ENCODE measurements at regions not wholly inside any gene's neighbourhood (a gene's known extent, or its start where the extent isn't known, plus 50 kb on each side); places are given as distances from the start of the nearest gene placed in this dataset.
"Not testable (repeated sequence)": the region's sequence is repeated elsewhere in the genome, so short reads cannot be mapped to it uniquely, and the experiment has no call there.

- DNase-seq, result no peak
These were observed 83.2 kb upstream of the CHST15 start for GRCh38 chr10:124176349-124177179.

DNA sequence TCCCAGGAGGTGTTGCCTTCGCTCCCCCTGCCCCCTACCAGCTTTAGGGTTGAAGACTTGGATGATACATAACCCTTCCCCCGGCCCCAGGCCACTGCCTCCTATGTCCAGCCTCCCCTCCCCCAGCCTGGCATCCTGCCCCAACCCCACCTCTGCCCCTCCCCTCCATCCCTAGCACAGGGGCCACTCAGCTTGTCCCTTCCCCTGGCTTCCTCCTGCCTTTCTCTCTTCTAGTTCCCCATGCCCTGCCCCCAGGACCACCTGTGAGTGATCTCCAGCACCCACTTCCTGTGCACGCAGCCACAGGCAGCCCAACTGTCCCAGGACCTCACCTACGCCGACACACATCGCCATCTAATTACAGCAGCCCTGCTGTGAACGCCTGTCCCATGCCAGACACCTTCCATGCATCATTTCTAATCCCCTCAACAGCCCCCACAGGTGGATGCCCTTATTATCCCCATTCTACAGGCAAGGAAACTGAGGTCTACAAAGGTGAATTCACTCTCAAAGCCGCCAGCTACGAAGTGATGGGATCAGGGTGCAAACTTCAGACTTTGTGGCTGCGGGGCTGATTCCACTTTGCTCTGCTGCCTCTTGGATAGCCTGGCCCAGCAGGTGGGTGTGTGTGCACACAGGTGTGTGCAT is 82.4 kb upstream of the CHST15 start:
- DNase-seq, result no peak

- DNase-seq, result no peak
These were observed 81.6 kb upstream of the CHST15 start for GRCh38 chr10:124174673-124175645.

GRCh38 chr10:124174071-124174566 is 80.7 kb upstream of the CHST15 start:
- no peak for DNase-seq

GRCh38 chr10:124173298-124173900 is 80.0 kb upstream of the CHST15 start:
- no peak for DNase-seq

DNA sequence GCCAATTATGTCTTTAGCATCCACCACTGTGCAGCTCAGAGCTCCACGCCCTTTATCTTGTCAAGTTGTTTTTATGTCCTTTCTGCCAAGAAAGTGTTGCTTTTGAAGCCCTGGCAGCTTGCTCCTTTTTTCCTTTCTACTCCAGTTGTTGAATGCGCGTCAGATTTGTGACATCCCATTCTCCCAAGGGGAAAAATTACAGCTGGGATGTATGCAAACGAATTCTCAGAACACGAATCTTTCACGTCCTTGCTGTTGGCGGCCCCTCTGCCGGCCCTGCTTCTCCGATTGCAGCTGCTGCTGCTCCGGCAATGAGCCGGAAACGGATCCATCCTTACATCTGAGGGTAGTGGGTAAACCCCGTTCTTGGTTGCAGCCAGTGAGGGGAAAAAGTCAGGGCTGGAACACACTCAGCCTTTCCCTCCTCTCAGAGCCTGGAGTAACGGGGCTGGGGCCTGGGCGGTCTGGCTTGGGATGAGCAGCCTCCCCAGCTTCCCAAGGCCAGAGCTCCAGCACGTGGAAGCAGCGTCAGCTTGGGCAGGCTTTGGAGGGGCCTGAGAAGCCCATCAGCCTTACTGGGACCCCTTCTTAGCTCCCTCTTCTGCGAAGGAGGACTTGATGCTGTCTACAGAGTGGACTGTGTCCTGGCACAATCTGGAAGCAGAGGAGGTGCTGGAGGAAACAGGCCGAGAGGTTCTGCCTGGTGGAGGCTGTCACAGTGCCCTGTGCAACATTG is 79.0 kb upstream of the CHST15 start:
- no peak for DNase-seq

DNA sequence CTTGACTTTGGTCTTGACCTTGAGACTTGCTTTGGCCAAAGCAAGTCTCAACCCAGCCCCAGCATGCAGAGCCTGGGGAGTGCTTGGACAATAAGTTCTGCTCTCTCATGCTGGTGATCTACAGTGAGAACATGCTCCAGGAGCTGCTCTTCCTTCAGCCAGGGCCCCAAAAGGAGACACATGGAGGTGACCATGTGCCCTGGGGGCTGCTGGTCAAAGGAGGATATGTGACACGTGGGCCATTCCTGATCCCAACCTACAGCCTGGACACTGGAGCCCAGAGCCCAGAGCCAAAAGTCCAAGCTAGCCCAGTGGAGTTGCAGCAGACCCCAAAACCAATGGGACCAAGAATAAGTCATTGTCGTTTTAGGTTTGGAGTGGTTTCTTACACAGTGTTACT is 78.2 kb upstream of the CHST15 start:
- no peak for DNase-seq

DNA sequence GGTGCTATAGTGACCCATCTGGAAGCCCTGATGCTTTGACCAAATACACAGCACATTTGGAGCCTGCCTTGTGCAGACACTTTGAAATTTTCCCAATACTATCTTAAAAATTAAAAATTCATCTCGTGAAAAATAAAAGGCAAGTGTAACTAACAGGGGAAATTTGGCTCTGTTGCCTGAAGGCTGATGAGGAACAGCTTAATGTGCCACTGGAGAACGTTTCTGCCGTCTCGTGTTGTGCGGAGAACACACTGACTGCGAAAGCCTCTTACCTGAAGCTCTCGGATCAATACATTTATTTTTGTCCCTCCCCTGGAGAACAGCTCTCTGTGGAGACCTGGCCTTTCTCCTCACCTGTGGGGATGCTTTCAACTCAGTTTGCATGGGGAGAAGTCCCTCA is 77.2 kb upstream of the CHST15 start:
- DNase-seq, result no peak

DNA sequence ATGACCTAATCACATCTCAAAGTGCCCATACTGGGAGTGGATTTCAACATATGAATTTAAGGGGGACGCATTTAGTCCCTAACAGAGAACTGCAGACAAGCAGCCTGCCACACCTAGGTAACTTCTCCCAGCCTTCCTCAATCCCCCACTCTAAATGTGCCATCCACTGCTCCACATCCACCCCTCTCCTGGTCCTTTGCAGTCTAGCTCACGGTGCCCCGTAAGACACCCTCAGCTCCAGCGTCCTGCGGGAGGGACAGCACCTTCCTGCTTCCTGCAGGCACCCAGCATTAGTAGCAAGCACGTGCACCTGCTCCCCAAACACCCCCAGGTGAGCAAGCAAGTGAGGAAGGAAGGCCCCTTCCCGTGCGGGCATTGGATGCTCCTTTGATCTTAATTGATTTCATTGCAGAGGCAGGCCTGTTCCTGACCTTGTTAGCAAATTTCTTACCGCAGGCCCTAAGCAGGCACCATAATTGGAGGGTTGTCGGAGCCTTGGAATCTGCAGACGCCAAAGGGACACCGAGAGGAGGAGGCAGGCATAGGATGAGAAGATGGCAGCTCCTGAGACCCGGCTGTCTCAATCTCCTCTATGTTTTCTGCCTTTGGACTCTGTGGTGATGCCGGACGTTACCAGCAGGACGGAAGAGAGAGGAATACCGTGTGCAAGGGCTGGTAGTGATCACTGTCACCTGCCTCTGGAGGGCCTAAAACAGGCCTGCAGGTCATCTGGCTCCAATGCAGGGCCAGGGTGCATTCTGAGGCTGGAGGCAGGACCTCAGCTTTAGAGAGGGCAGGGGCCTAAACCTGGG is 75.8 kb upstream of the CHST15 start:
- no peak for DNase-seq

DNA sequence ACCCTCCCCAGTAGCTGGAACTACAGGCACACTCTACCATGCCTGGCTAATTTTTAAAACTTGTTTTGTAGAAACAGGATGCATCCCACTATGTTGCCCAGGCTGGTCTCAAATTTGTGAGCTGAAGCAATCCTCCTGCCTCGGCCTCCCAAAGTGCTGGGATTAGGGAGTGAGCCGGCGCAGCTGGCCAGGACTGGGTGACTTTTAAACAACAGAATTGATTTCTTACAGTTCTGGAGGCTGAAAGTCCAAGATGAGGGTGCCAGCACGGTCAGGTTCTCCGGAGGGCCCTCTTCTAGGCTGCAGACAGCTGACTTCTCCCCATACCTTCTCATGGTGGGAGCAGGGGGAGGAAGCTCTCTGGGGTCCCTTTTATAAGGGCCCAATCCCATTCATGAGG is 75.2 kb upstream of the CHST15 start:
- no peak for DNase-seq

GRCh38 chr10:124167925-124168324 is 74.5 kb upstream of the CHST15 start:
- not testable (repeated sequence) for DNase-seq

DNA sequence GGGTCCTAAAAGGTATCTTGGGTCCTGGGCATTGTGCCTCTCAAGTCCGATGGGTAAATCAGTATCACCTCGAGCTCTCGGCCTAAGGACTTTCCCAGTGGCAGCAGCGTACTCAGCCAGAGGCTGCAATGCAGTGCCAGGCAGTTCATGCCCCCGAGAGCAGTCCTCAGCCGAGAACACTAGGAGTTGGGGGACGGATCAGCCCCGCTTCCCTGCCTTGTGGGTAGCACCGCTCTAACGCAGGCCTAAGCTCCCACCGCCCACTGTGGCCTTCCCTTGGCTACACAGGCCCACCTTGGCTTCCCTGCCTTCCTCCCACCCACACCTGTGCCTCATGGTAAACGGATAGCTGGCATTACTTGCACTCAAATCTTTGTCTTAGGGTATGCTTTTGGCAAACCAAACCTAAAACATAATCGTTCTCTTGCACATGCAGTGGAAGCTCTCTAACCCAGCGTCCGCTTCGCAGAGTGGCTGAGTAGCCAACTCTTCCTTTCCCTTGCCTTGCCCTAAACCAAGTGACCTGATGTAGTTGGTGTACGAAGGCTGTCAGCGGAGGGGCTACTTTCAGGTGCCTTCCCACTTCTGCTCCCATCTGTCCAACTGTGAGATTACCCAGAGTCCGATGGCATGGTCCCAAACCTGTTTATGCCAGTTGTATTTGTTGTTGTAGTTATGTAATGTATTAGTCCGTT is 73.2 kb upstream of the CHST15 start:
- no peak for DNase-seq

DNA sequence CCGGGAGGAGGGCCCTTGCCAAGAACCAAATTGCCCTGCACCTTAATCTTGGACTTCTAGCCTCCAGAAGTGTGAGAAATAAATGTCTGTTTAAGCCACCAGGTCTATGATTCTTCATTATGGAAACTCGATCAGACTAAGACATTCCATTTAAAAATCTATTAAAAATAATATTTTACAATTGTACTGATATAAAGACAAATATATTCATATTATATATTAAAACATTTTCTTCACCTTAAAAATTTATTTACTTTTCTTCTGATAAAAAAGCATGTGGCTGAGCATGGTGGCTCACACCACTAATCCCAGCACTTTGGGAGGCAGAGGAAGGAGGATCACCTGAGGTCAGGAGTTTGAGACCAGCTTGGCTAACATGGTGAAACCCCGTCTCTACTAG is 72.4 kb upstream of the CHST15 start:
- DNase-seq, result no peak

GRCh38 chr10:124165311-124165710 is 71.9 kb upstream of the CHST15 start:
- DNase-seq, result no peak

DNA sequence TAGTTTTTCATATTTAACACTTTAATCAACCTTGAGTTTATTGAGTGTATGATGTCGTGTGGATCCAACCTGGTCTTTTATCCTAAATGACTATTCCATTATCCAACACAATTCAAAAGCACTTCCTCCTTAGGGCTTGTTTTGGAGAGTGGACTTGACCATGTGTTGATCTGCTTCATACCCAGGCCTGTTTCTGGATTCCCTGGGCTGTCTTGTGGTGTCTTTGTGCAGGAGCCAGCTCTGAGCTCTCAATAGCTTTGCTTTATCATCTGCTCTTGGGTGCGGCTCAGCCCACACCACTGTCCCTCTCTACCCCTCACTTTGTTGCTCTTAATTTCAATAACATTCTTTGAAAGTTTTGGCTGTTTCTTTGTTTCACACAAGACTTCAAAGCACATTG is 70.9 kb upstream of the CHST15 start:
- no peak for DNase-seq

- no peak for DNase-seq
These were observed 69.5 kb upstream of the CHST15 start for GRCh38 chr10:124162774-124163354.

DNA sequence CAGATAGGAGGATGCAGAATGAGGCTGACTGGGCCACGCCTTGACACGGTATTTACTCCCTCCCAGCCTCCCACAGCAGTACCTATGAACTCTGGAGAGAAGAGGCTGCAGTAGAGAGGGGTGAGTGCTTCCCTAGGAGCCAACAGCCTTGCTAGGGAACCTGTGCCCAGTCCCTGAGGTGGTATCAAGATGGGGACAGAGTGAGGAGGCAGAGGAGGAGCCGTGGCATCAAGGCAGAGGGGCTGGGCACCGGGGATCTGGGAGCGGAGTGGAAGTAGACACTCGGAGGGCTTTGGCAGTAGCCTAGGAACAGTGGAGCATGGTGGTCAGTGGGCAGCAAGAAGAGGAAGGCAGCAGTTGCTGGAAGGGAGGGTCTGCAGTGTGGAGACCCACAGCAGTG is 68.7 kb upstream of the CHST15 start:
- DNase-seq, result no peak

DNA sequence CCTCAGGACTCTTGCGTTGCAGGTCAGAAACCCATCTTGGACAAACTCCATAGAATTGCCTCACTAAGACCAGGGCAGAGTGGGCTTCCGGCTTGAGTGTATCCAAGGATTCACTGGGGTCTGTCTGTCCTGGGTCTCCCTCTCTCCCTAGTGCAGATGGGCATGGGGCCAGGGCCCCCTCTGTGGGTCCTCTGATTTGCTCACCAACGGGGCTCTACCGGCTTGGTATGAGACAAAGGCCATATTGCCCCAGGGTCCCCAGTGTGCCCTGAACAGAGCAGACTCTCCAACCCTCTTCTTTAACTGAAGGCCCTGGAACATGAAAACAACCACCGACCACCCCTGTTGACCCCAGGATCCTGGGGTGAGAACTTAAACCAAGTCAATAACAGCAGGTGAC is 68.2 kb upstream of the CHST15 start:
- no peak for DNase-seq

DNA sequence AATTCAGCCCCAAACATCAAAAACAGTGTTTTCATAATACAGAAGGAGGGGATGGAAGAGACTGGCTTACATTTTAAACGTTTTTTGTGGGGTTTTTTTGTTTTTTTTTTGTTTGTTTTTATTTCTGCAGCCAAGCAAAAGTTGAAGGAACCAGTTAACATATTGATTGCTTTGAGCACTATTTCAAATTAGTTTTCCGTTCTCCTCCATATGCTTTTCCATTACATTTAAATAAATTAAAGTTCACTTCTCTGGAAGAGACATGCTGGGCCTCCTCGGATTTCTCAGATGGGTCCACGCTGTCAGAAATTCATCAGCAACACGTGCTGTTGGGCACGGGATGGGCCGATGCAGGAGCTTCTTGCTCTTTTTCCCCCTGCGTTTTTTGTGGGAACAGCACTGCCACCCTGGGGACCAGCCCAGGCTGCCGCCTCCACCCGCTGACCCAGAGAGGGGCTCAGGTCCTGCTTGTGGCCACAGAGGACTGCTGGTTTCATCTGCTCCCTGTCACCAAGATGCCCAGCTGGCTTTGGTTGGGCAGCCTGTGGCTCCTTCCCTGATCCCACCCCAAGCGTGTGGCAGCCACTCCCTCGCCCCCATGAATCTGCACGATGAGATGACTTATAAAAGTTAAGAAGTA is 67.7 kb upstream of the CHST15 start:
- no peak for DNase-seq

GRCh38 chr10:124160176-124160575 is 66.8 kb upstream of the CHST15 start:
- no peak for DNase-seq
